Naive B cell (primary cell): ENCODE measurements at regions not wholly inside any gene's neighbourhood (a gene's known extent, or its start where the extent isn't known, plus 50 kb on each side); places are given as distances from the start of the nearest gene placed in this dataset.
A peak's percentile ranks its signal among the peaks of the same experiment; 100 is the strongest.
"Not testable (repeated sequence)": the region's sequence is repeated elsewhere in the genome, so short reads cannot be mapped to it uniquely, and the experiment has no call there.

Experiments
- ATAC-seq, 2 donors: fragments of 150-1000 bp; cut with Tn5 transposase; 2 replicates each; pipeline ENCODE4 v1.10.0; 2021; ENCODE audit warnings: low read depth in 2 of 2, mild to moderate bottlenecking in 2 of 2, moderate library complexity in 2 of 2
- DNase-seq: peaks from one replicate; pipeline ENCODE4 v3.0.0; 2022
- H3K27ac Mint-ChIP-seq, 6 donors: one replicate each; pipeline ENCODE4 v1.8.0; 2020 to 2022; ENCODE audit warnings: mild to moderate bottlenecking in 6 of 6, mixed read lengths in 6 of 6, moderate library complexity in 5 of 6, inconsistent platforms in 2 of 6
- H3K27me3 Mint-ChIP-seq, 3 donors: one replicate each; pipeline ENCODE4 v1.8.0; 2021 to 2022; ENCODE audit warnings: mixed read lengths in 3 of 3, mild to moderate bottlenecking in 1 of 3
- H3K36me3 Mint-ChIP-seq, 2 donors: one replicate each; pipeline ENCODE4 v1.8.0; 2020 to 2022; ENCODE audit warnings: mixed read lengths in 2 of 2, inconsistent platforms in 1 of 2, mild to moderate bottlenecking in 1 of 2
- H3K4me1 Mint-ChIP-seq, 3 donors: one replicate each; pipeline ENCODE4 v1.8.0; 2020 to 2022; ENCODE audit warnings: mixed read lengths in 3 of 3, inconsistent platforms in 1 of 3, mild to moderate bottlenecking in 1 of 3, moderate library complexity in 1 of 3
- H3K4me3 Mint-ChIP-seq, 8 donors: one replicate each; pipeline ENCODE4 v1.8.0; 2020 to 2022; ENCODE audit warnings: mild to moderate bottlenecking in 8 of 8, mixed read lengths in 8 of 8, moderate library complexity in 8 of 8, inconsistent platforms in 2 of 8
- H3K9me3 Mint-ChIP-seq, 7 donors: one replicate each; pipeline ENCODE4 v1.8.0; 2020 to 2022; ENCODE audit warnings: mixed read lengths in 7 of 7, mild to moderate bottlenecking in 5 of 7, inconsistent platforms in 2 of 7, moderate library complexity in 1 of 7

DNA sequence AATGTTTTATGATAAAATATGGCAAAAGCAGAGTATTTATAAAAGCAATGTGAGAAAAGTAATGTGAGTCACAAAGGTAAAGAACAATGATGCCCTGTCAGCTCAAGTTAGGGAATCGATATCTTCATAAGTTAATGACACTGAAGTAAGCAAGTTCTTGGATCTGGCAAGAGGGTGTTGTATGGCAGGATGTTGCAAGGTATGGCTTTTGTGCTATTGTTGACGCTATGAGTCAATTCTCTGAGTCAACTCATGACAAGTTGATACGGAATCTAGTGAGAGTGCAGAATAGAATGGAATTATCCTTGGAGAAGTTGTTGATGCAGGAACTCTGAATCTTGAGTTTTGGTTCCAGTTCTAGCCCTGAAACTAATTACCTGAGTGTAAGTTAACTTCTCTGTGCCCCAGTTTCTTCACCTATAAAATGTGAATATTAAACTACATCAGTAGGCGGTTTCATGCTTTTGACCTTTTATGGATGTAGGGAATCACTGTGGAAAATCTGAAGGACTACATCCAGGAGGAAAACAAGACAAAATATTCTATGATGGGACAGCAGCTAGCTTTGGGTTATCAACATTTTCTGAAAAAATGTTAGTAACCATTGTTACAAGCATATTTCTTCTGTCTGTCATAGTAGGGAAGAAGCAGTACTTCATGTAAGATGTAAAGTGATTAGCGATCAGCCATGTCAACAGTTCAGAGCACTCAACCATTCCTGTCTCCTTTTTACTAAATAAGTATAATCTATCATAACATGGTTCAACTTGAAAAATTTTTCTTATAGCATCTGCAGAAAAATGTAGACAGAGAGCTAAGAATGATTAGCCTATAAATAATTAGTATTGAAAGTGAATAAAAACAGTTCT lies 96.9 kb downstream of the ATP6V1G3 start:
- Mint-ChIP-seq H3K4me1 (peaks cover 0 to 11% (median 0%) of the 10 kb centered on the region in 3 donors), H3K9me3 (no peaks in the 10 kb centered on the region), H3K36me3 (no peaks in the 10 kb centered on the region), H3K27ac (no peak overlapping the region), H3K4me3 (no peak overlapping the region), H3K27me3 (no peaks in the 10 kb centered on the region)
- ATAC-seq (no peak), DNase-seq (no peak)

DNA sequence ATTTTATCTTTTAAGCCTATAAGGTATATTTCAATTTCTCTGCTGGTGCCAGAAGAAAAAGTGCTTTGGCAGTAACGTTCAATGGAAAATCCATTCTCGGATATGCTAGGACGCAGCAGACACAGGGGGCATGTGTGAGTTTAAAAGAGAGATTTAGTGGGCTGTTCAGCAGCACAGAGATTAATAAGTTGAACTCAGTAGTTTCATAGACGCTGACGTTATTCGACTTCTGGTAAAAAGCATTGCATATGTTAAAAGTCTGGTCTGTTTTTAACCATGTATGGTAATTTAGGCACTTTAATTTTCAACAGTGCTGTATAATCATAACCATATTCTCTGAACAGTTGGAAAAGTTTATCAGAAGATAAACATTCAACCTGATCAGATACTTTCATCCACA lies 99.6 kb downstream of the ATP6V1G3 start:
- H3K36me3 Mint-ChIP-seq: no peaks in the 10 kb centered on the region
- peaks cover 0 to 11% (median 0%) of the 10 kb centered on the region in 3 donors for H3K4me1 Mint-ChIP-seq
- no peak overlapping the region for H3K27ac Mint-ChIP-seq
- H3K9me3 Mint-ChIP-seq: no peaks in the 10 kb centered on the region
- H3K4me3 Mint-ChIP-seq: no peak overlapping the region
- ATAC-seq: no peak
- H3K27me3 Mint-ChIP-seq: no peaks in the 10 kb centered on the region
- no peak for DNase-seq

DNA sequence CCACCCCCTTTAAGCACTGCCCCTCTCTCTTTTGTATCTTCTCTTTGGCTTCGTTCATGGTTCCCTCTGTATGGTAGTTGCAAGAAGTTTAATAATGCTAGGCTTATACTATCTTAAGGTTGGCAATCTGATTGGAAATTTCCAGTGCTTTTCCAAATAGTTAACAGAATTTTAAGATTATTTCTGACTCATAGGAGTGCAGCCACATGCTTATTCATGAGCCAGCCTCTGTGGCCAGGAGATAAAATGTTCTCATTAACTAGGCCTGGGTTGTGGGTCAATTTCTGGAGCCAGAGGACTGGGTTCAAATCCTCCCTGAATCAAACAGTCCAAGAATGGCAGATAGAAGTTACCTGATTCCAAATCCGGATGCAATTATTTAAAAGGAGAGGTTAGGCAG lies 103.1 kb downstream of the ATP6V1G3 start:
- no peak overlapping the region for H3K27ac Mint-ChIP-seq
- DNase-seq (no peak), ATAC-seq (no peak)
- peaks cover 0 to 4% (median 0%) of the 10 kb centered on the region in 3 donors for H3K27me3 Mint-ChIP-seq
- no peaks in the 10 kb centered on the region for H3K36me3 Mint-ChIP-seq
- peaks cover 0 to 11% (median 0%) of the 10 kb centered on the region in 3 donors for H3K4me1 Mint-ChIP-seq
- H3K4me3 Mint-ChIP-seq: no peak overlapping the region
- peaks cover 0 to 10% (median 0%) of the 10 kb centered on the region in 7 donors for H3K9me3 Mint-ChIP-seq

DNA sequence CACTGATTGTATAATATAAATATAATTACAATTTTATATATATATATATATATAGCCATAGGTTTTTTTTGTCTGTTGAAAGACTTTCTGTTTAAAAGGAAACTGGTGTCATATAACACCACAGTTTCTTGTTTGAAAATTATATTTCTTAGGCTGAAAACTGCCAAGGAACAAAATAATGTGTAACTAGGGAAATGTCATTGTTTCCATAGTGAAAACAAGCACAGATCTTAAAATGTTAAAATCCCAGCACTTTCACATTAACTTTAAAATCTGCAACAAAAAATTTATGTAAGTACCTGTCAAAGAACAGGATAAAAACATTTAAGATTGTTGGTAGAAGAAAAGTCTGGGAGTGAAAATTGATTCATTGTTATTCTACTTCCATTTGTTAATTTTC lies 104.2 kb downstream of the ATP6V1G3 start:
- peaks cover 0 to 4% (median 0%) of the 10 kb centered on the region in 3 donors for H3K27me3 Mint-ChIP-seq
- no peaks in the 10 kb centered on the region for H3K36me3 Mint-ChIP-seq
- H3K4me3 Mint-ChIP-seq: no peak overlapping the region
- H3K27ac Mint-ChIP-seq: no peak overlapping the region
- H3K9me3 Mint-ChIP-seq: peaks cover 4 to 19% (median 6%) of the 10 kb centered on the region in 7 donors
- DNase-seq: no peak
- no peak for ATAC-seq
- peaks cover 0 to 11% (median 0%) of the 10 kb centered on the region in 3 donors for H3K4me1 Mint-ChIP-seq

DNA sequence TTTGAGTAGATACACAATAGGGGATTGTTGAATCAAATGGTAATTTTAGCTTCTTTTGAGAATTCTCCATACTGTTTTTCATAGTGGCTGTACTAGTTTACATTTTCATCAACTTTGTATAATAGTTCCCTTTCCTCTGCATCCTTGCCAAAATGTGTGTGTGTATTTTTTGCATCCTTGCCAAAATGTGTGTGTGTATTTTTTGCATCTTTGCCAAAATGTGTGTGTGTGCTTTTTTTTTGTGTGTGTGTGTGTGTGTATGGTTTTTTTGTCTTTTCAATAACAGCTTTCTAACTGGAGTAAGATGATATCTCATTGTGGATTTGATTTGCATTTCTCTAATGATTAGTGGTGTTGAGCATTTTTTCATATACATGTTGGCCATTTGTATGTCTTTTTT lies 105.4 kb downstream of the ATP6V1G3 start:
- Mint-ChIP-seq H3K4me3 (no peak overlapping the region), H3K9me3 (peaks cover 4 to 23% (median 6%) of the 10 kb centered on the region in 7 donors), H3K4me1 (peaks cover 0 to 11% (median 0%) of the 10 kb centered on the region in 3 donors), H3K27ac (no peak overlapping the region), H3K36me3 (no peaks in the 10 kb centered on the region), H3K27me3 (peaks cover 0 to 4% (median 0%) of the 10 kb centered on the region in 3 donors)
- ATAC-seq (no peak), DNase-seq (no peak)

DNA sequence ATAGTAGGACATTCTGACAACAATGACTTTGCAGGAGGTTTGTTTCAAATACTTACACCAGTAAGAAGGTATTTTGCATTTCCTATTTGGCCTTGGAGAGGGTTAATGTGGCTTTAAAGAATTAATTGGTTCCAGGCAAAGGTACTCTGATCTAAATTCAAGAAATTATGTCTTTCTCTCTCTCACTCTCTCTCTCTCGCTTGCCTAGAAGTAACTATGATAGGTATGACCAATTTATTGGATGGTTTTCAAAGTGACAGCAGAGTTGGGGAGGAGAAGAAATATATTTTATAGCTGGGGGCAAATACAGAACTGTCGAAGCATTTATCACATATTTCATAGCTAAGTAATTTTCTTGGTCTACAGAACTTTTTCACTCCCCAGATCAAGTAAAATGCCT lies 116.0 kb downstream of the ATP6V1G3 start:
- no peak for DNase-seq
- Mint-ChIP-seq H3K9me3 (no peaks in the 10 kb centered on the region), H3K36me3 (no peaks in the 10 kb centered on the region), H3K4me1 (no peaks in the 10 kb centered on the region), H3K4me3 (no peak overlapping the region), H3K27ac (no peak overlapping the region), H3K27me3 (no peaks in the 10 kb centered on the region)
- no peak for ATAC-seq

DNA sequence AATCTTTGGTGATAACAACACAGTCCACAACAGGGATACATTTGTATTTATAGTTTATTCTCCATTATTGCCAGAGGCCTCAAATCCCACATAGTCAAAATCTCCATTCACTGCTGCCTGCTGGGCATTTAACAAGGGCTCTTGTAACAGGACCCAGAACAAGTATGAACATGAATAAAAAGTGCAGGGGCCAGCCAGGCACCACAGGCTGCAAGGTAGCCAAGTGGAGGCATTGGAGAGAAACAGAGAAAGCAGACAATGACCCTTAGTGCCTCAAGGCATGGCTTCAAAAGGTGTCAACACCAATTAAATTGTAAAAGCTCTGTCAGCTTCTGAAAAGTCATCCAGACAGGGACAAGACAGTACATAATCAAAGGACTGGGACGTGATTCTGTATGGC lies 116.8 kb downstream of the ATP6V1G3 start:
- ATAC-seq (no peak), DNase-seq (no peak)
- no peaks in the 10 kb centered on the region for H3K4me1 Mint-ChIP-seq
- H3K27ac Mint-ChIP-seq: no peak overlapping the region
- H3K4me3 Mint-ChIP-seq: no peak overlapping the region
- H3K36me3 Mint-ChIP-seq: no peaks in the 10 kb centered on the region
- H3K27me3 Mint-ChIP-seq: no peaks in the 10 kb centered on the region
- no peaks in the 10 kb centered on the region for H3K9me3 Mint-ChIP-seq

DNA sequence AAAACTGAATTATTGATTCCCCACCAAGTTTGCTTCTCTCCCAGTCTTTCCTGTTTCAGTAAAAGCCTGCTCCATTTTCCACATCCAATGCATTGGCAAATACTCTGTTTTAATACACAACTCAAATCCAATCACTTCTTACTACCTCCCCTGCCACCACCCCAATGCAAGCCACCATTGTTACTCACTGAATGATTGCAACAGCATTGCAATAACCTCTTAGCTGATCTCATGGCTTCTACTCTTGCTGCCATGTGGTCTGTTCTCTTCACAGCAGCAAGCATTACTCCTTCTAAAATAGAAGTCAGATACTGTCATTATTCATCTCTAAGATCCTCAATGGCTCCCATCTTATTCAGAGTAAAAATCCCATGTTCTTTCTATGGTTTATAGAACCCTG lies 123.4 kb downstream of the ATP6V1G3 start:
- peaks cover 5 to 21% (median 12%) of the 10 kb centered on the region in 3 donors for H3K27me3 Mint-ChIP-seq
- H3K9me3 Mint-ChIP-seq: peaks cover 0 to 7% (median 0%) of the 10 kb centered on the region in 7 donors
- no peaks in the 10 kb centered on the region for H3K4me1 Mint-ChIP-seq
- H3K4me3 Mint-ChIP-seq: no peak overlapping the region
- H3K36me3 Mint-ChIP-seq: no peaks in the 10 kb centered on the region
- DNase-seq (no peak), ATAC-seq (no peak)
- peak overlapping the region in 1 of 6 donors; percentile 0 for H3K27ac Mint-ChIP-seq

DNA sequence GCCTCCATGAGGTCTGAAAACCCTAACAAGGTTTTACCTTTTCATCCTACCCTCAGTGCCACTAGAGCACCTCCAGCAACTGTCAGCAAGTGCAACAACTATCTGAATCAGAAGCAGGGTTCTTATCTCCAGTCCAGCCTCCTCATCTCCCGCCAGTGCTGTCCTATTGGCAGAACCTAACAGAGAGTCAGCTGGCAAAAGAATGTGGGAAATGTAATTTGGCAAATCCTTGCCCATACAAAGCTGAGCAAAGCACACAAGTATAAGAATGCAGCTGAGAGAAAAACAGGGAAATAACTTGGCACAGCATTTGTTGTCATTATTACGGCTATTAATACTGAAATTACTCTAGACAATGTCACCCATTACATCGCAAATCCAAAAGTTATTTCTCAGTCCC lies 124.2 kb downstream of the ATP6V1G3 start:
- H3K36me3 Mint-ChIP-seq: no peaks in the 10 kb centered on the region
- peaks cover 0 to 7% (median 0%) of the 10 kb centered on the region in 7 donors for H3K9me3 Mint-ChIP-seq
- no peak overlapping the region for H3K27ac Mint-ChIP-seq
- no peak for ATAC-seq
- no peaks in the 10 kb centered on the region for H3K4me1 Mint-ChIP-seq
- H3K4me3 Mint-ChIP-seq: peak overlapping the region in 1 of 8 donors; percentile 9
- peaks cover 5 to 21% (median 12%) of the 10 kb centered on the region in 3 donors for H3K27me3 Mint-ChIP-seq
- DNase-seq: no peak

DNA sequence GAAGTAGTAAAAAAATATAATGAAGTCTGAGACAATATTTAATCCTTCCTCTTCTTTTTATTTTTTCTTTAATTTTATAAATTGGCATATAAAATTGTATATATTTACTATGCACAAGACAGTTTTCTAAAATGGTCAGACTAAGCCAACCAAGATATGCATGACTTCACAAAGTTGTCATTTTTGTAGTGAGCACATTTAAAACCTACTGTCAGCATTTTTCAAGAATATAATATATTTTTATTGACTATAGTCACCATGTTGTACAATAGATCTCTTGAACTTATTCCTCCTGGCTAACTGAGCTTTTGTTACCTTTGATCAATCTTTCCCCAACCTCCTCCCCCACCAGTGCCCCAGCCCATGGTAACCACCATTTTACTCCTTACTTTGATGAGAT lies 129.2 kb downstream of the ATP6V1G3 start:
- DNase-seq (no peak), ATAC-seq (no peak)
- Mint-ChIP-seq H3K27me3 (peaks cover 0 to 8% (median 0%) of the 10 kb centered on the region in 3 donors), H3K4me1 (no peaks in the 10 kb centered on the region), H3K9me3 (peaks cover 0 to 14% (median 3%) of the 10 kb centered on the region in 7 donors), H3K36me3 (peaks cover 0 to 5% of the 10 kb centered on the region in 2 donors), H3K27ac (no peak overlapping the region), H3K4me3 (no peak overlapping the region)

DNA sequence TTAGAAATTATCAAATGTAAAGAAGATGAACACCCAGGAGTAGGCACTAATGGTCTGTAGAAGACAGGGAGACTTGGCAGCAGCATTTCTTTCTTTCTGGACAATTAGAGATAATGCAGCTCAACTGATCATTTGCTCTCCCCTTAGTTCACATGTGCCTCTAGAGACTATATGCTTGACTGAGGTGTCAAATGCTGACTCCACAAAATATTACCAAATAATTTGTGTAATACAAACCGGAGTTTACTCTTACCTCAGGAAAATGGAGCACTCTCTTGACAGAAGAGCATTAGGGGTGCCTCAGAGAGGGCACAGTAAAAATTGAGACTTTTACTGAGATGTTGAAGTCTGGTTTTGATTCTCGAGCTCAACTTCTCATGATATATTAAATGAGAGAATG lies 131.8 kb downstream of the ATP6V1G3 start:
- Mint-ChIP-seq H3K27me3 (peaks cover 0 to under 1% (median 0%) of the 10 kb centered on the region in 3 donors), H3K4me1 (no peaks in the 10 kb centered on the region), H3K36me3 (peaks cover 0 to 5% of the 10 kb centered on the region in 2 donors), H3K27ac (no peak overlapping the region), H3K4me3 (no peak overlapping the region), H3K9me3 (peaks cover 1 to 28% (median 8%) of the 10 kb centered on the region in 7 donors)
- no peak for ATAC-seq
- no peak for DNase-seq

DNA sequence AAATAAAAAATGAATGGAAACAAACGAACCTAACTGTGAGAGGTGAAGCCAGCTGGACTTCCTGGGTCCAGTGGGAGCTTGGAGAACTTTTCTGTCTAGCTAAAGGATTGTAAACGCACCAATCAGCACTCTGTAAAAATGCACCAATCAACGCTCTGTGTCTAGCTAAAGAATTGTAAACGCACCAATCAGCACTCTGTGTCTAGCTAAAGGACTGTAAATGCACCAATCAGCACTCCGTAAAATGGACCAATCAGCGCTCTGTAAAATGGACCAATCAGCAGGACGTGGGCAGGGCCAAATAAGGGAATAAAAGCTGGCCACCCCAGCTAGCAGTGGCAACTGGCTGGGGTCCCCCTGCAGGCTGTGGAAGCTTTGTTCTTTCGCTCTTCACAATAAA lies 135.8 kb downstream of the ATP6V1G3 start:
- peaks cover 0 to 15% (median 4%) of the 10 kb centered on the region in 7 donors for H3K9me3 Mint-ChIP-seq
- H3K27ac Mint-ChIP-seq, H3K4me1 Mint-ChIP-seq, ATAC-seq, H3K4me3 Mint-ChIP-seq, H3K36me3 Mint-ChIP-seq, DNase-seq: not testable (repeated sequence)
- peaks cover 0 to 13% (median 7%) of the 10 kb centered on the region in 3 donors for H3K27me3 Mint-ChIP-seq

DNA sequence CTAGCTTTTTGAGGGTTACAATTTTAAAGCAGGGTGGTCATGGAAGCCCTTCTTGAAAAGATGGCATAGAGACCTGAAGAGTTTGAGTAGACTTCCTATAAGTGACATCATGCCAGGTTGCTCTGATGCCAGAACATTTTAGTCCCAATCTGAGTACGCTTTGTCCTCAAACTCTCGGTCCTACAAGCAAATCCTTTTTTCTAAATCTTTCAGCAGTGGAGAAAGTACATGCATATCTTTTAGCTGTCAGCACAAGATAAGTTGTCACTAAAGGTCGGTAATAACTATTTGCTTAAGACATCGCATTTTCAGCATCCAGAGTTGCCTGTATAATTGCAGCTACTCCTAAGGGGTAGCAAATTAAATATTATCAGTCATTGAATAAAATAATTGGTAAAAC lies 140.4 kb downstream of the ATP6V1G3 start:
- Mint-ChIP-seq H3K9me3 (peaks cover 0 to 13% (median 4%) of the 10 kb centered on the region in 7 donors), H3K4me3 (no peak overlapping the region), H3K27ac (no peak overlapping the region), H3K36me3 (no peaks in the 10 kb centered on the region), H3K4me1 (no peaks in the 10 kb centered on the region), H3K27me3 (peaks cover 0 to 28% (median 12%) of the 10 kb centered on the region in 3 donors)
- DNase-seq (no peak), ATAC-seq (no peak)

DNA sequence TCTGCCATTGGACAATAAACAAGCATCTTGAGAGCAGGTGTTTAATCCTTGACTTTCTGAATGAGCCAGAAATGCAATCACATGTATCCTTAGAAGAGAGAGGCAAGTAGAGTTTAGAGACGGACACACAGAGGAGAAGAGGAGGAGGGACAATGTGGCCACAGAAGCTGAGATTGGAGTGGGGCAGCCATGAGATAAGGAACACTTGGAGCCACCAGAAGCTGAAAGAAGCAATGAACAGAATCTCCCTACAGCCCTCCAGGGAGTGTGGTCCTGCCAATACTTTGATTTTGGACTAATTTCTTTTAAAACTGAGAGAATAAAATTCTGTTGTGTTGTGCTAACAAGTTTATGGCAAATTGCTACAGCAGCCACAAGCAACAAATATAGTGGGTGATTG lies 141.0 kb downstream of the ATP6V1G3 start:
- peaks cover 0 to 28% (median 12%) of the 10 kb centered on the region in 3 donors for H3K27me3 Mint-ChIP-seq
- no peaks in the 10 kb centered on the region for H3K4me1 Mint-ChIP-seq
- no peak overlapping the region for H3K27ac Mint-ChIP-seq
- ATAC-seq (no peak), DNase-seq (no peak)
- peaks cover 0 to 8% (median 3%) of the 10 kb centered on the region in 7 donors for H3K9me3 Mint-ChIP-seq
- no peaks in the 10 kb centered on the region for H3K36me3 Mint-ChIP-seq
- H3K4me3 Mint-ChIP-seq: no peak overlapping the region
